ENCODE measurements at regions not wholly inside any gene's neighbourhood (a gene's known extent, or its start where the extent isn't known, plus 50 kb on each side); places are given as distances from the start of the nearest gene placed in this dataset.

DNA sequence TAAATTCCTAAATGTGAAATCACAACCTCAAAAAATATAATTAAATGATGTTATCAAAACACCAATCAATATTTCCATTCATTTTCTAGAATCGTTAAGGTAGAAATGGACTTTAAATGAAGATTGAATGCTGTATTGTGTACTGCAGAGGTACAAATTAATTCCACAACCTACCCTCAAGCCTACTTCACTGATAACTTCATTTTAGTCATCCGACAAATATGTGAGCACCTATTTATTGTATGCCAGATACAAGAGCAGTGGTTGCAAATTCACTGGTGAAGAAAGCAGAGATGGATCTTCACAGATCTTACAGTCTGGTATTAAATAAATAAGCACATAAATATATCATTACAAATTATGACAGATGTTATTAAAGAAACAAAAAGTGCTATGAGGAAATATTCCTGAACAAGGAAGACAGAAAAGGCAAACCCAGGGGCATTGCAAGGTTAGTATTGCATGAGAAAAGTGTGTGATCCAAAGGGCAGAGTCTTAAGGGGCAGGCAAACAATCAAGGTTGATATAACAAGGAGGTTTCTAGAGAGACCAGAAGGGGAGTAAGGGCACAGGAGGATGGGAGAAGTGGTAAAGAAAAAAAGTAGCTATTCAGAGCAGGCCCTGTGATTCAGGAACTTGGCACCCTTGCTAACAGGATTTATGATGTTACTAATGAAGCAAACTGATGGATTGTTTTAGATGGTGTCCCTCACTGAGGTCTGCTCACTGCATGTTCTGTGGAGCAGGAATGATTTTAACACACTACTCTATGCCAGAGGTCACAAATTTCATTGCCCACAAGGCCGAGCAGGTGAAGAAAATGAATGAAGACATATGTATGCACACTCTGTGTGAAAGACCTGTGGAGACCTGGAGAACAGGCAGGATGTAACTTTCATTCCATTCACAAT, 128.0 kb upstream of the CCDC150 start:
- no peak overlapping the region for H3K4me3 ChIP-seq (replicated peaks; ENCODE audit: low read depth, low read length)
- no peak for DNase-seq (ENCODE audit: extremely low read depth, low read depth)
- TF ChIP-seq, protein P1, sequence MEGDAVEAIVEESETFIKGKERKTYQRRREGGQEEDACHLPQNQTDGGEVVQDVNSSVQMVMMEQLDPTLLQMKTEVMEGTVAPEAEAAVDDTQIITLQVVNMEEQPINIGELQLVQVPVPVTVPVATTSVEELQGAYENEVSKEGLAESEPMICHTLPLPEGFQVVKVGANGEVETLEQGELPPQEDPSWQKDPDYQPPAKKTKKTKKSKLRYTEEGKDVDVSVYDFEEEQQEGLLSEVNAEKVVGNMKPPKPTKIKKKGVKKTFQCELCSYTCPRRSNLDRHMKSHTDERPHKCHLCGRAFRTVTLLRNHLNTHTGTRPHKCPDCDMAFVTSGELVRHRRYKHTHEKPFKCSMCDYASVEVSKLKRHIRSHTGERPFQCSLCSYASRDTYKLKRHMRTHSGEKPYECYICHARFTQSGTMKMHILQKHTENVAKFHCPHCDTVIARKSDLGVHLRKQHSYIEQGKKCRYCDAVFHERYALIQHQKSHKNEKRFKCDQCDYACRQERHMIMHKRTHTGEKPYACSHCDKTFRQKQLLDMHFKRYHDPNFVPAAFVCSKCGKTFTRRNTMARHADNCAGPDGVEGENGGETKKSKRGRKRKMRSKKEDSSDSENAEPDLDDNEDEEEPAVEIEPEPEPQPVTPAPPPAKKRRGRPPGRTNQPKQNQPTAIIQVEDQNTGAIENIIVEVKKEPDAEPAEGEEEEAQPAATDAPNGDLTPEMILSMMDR (IDR thresholded peaks at IDR 0.05; ENCODE audit: low read depth, low read length, missing control alignments), result no peak

DNA sequence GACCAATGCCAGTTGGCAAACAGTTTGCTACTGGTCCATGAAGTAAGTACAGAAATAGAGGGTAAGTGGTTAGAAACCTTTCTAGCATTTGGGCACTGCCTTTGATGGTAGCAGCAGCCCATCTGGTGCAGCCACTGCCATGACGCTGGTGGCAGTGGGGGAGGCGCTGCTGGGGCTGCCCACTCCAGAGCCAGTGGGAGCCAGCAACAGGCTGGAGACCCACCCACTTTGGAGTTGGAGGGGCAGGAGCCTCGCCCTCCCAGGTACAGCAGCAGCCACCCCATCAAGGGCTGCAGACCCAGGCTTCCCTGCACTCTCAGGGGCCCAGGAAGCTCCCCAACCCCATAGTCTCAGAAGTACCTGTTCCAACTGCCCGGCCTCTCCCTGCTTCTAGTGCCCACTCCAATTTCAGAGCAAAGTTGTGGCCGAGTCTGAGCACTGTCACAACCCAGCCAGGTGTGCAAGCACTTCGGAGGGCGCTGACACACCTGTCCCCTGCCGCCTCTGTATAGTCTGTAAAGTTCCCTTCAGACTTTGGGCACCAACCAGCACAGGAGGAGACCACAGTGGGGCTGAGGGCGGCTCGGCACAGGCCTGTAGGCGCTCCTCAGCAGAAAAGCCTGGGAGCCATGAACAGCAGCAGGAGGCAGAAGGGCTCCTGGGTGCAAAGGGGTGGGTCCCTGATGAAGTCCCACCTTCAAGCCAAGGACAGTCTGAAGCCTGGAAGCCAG, 125.6 kb upstream of the CCDC150 start:
- TF ChIP-seq, protein P1 (IDR thresholded peaks at IDR 0.05; ENCODE audit: low read depth, low read length, missing control alignments), result no peak
- no peak overlapping the region for H3K4me3 ChIP-seq (replicated peaks; ENCODE audit: low read depth, low read length)
- DNase-seq (ENCODE audit: extremely low read depth, low read depth), result no peak

DNA sequence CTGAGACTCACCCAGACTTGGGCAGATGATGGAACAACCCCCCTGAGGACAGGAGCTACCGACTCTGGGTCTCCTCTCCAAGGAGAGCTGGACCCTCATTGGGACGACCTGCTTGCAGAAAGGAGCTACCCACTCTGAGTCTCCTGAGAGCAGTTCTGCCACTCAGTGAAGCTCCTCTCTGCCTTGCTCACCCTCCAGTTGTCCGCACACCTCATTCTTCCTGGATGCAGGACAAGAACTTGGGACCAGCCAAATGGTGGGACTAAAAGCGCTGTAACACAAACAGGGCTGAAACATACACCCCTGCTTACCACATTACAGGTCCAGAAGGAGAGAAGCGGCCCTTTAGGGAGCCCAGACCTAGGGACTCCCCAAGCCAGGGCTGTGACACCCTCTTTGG, 124.9 kb upstream of the CCDC150 start:
- DNase-seq (ENCODE audit: extremely low read depth, low read depth), result no peak
- no peak overlapping the region for H3K4me3 ChIP-seq (replicated peaks; ENCODE audit: low read depth, low read length)
- TF ChIP-seq, protein P1 (IDR thresholded peaks at IDR 0.05; ENCODE audit: low read depth, low read length, missing control alignments), result no peak

DNA sequence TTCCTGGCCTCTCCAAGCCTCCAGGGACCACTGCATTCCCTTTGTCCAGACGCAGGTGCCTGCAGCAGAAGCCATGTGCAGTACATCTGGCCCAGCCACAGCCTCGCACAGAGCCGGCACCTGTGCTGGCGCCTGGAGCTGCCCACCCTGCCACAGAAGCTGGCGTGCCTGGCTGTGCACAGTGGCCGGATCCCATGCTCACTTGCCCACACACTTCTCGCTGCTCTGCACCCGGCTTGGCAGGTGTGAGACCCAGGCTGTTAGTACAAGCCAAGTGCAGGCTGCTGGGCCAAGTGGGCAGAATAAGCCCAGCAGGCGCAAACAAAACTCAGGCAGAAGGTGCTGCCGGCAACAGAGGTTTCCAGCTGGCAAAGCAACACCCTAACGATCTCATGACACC, 124.5 kb upstream of the CCDC150 start:
- TF ChIP-seq, protein P1 (IDR thresholded peaks at IDR 0.05; ENCODE audit: low read depth, low read length, missing control alignments), result no peak
- DNase-seq (ENCODE audit: extremely low read depth, low read depth), result no peak
- no peak overlapping the region for H3K4me3 ChIP-seq (replicated peaks; ENCODE audit: low read depth, low read length)

DNA sequence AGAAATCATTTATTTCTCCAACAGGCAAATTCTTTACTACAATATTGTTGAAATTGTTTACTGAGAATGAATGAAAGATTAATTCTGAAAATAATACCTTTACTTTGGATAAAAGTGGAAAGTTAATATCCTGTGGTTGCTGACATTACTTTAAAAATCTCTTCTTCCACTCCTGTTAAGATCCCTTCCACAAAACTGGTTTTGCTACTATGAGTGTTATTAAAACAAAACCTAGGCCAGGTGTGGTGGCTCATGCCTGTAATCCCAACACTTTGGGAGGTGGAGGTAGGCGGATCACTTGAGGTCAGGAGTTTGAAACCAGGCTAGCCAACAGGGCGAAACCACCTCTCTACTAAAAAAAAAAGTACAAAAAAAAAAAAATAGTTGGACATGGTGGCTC, 123.9 kb upstream of the CCDC150 start:
- DNase-seq (ENCODE audit: extremely low read depth, low read depth), result no peak
- TF ChIP-seq, protein P1 (IDR thresholded peaks at IDR 0.05; ENCODE audit: low read depth, low read length, missing control alignments), result no peak
- no peak overlapping the region for H3K4me3 ChIP-seq (replicated peaks; ENCODE audit: low read depth, low read length)

DNA sequence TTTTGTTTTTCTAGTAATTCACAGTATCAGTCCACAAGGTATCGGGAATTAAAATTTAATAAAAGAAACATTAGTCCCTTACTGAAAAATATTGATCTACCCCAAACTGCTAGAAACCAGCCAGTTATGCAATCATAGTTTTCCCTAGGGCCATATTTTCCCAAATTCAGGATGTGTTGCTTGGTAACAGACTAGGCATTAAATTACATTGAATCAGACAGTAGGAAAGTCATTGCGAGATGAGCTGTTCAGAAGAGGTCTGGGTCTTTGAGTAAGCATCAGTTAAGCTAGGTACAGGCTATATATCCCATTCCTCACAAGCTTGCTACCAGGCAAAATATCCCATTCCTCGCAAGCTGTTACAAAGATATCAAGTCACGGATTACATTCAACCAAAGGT, 123.0 kb upstream of the CCDC150 start:
- no peak overlapping the region for H3K4me3 ChIP-seq (replicated peaks; ENCODE audit: low read depth, low read length)
- no peak for DNase-seq (ENCODE audit: extremely low read depth, low read depth)
- TF ChIP-seq, protein P1 (IDR thresholded peaks at IDR 0.05; ENCODE audit: low read depth, low read length, missing control alignments), result no peak

Measured in HFF-Myc (cell line).